Epithelial cell of proximal tubule (primary cell): ENCODE measurements at regions not wholly inside any gene's neighbourhood (a gene's known extent, or its start where the extent isn't known, plus 50 kb on each side); places are given as distances from the start of the nearest gene placed in this dataset.

ENCODE experiments used
- DNase-seq: peaks from one replicate; pipeline ENCODE4 v3.0.0-alpha.2; 2011; ENCODE audit warnings: low read depth
- H3K4me3 ChIP-seq: 2 replicates; pipeline ENCODE4 v1.5.1; 2011; ENCODE audit warnings: low read depth, mild to moderate bottlenecking, low read length
- CTCF ChIP-seq: conservative IDR thresholded peaks from 2 replicates; pipeline ENCODE4 v1.5.1; 2012; ENCODE audit warnings: low read depth, mild to moderate bottlenecking, low read length

GRCh38 chr10:10776363-10776762, 241.3 kb upstream of the CELF2 start:
- no peak overlapping the region for H3K4me3 ChIP-seq
- TF ChIP-seq CTCF, result no peak
- DNase-seq, result no peak

- no peak for TF ChIP-seq CTCF
- no peak overlapping the region for H3K4me3 ChIP-seq
- DNase-seq, result no peak
These were observed 240.4 kb upstream of the CELF2 start for GRCh38 chr10:10777279-10777678.

GRCh38 chr10:10777723-10778122, 239.9 kb upstream of the CELF2 start:
- no peak overlapping the region for H3K4me3 ChIP-seq
- no peak for TF ChIP-seq CTCF
- DNase-seq, result no peak

- no peak for TF ChIP-seq CTCF
- no peak for DNase-seq
- H3K4me3 ChIP-seq, result no peak overlapping the region
These were observed 238.7 kb upstream of the CELF2 start for GRCh38 chr10:10778959-10779358.

GRCh38 chr10:10779511-10779910, 238.2 kb upstream of the CELF2 start:
- no peak overlapping the region for H3K4me3 ChIP-seq
- no peak for DNase-seq
- no peak for TF ChIP-seq CTCF

GRCh38 chr10:10780746-10781145, 236.9 kb upstream of the CELF2 start:
- no peak overlapping the region for H3K4me3 ChIP-seq
- TF ChIP-seq CTCF, result no peak
- no peak for DNase-seq

- H3K4me3 ChIP-seq, result no peak overlapping the region
- TF ChIP-seq CTCF, result no peak
- no peak for DNase-seq
These were observed 235.1 kb upstream of the CELF2 start for GRCh38 chr10:10782603-10783002.
